Left cardiac atrium (tissue), 4 donors: ENCODE measurements at regions not wholly inside any gene's neighbourhood (a gene's known extent, or its start where the extent isn't known, plus 50 kb on each side); places are given as distances from the start of the nearest gene placed in this dataset.
"Not testable (repeated sequence)": the region's sequence is repeated elsewhere in the genome, so short reads cannot be mapped to it uniquely, and the experiment has no call there.

Source experiments
- ATAC-seq, 2 donors: fragments of 200-7000 bp; cut with Tn5 transposase; one replicate each; pipeline ENCODE4 v1.9.1; 2020; ENCODE audit warnings: mild to moderate bottlenecking in 2 of 2, moderate library complexity in 2 of 2
- DNase-seq: peaks from one replicate; pipeline ENCODE4 v3.0.0-alpha.2; 2020
- intact Hi-C, 2 donors: fragments of 100-400 bp; cut with DNase I; formaldehyde crosslinking; loops; one replicate each; pipeline versions ENCODE4 v1.14.1 to v1.15.1; 2022 to 2023
- donor health status: DM: no; HTN: yes; CAD: no.
- donor health status: DM: no; HTN: yes; CAD: no; lungs with severe emphysema.
- donor health status: DM: yes; HTN: yes; CAD: no.
- donor health status: Dilated cardiomyopathy.

DNA sequence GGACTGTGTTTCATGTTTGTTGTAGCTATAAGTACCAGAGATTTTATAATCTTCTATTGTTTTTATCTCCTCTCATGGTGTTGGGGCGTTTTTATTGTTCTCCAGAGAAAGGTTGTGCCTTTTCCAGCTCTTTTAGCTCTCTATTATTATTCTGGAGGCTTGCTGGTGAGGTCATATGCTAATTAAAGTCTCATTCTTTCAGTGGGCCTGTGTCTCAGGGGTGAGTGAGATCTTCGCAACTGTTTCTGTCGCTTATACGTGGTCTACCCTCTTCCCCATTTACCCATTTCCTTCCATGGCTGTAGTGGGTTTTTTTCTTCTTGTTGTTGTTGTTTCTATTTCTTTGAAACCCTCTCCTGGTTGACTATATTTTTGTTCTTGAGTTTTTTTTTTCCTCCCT, 584.9 kb downstream of the TMEM182 start:
- no peak for ATAC-seq
- no peak for DNase-seq
- intact Hi-C loops, result no loop called here

DNA sequence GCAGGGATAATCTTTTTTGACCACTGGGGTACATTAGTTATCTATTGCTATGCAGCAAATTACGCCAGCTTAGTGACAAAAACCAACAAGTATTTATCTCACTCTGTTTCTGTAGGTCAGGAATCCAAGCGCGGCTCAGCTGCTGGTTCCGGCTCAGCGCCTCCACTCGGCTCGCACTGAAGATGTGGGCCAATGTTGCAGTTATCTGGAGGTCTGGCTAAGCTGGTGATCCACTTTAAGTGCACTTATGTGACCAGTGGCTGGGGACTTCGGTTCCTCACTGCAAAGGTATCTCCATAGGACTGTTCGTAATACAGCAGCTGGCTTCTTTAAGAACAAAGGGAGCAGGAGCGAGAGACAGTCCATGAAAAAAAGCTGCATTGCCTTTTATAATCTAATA, 591.9 kb downstream of the TMEM182 start:
- DNase-seq, result no peak

DNA sequence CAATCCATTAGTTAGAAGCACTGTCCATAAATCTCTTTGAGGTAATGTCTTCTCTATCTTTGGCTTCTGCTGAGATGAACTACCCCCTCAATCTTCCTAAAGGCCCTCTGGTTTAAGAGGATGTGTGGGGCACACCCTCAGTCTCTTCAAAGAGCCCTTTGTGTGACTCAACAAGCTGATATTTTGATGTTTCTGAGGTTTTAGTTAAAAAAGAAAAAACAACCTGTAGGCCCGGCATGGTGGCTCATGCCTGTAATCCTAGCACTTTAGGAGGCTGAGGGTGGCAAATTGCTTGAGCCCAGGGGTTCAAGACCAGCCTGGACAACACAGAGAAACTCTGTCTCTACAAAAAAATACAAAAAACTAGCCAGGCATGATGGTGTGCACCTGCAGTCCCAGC, 593.5 kb downstream of the TMEM182 start:
- intact Hi-C loops, result no loop called here
- ATAC-seq (no peak), DNase-seq (no peak)

More for the DNA sequence above, 591.9 kb downstream of the TMEM182 start:
- intact Hi-C loops, result no loop called here
- no peak for ATAC-seq

DNA sequence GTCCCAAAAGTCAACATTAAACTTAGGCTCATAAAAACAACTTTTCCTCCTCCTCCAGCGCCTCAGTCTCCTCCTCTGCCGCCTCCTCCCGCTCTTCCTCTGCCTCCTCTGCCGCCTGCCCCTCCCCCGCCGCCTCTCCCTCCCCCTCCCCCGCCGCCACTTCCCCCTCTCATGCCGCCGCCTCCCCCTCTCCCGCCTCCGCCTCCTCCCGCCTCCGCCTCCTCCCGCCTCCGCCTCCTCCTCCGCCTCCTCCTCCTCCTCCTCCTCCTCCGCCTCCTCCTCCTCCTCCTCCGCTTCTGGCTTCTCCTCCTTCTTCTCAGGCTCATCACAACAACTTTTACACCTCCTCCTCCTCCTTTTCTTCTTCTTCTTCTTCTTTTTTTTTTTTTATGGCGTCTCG, 599.9 kb downstream of the TMEM182 start:
- ATAC-seq, result no peak
- intact Hi-C loops, result no loop called here
- no peak for DNase-seq

DNA sequence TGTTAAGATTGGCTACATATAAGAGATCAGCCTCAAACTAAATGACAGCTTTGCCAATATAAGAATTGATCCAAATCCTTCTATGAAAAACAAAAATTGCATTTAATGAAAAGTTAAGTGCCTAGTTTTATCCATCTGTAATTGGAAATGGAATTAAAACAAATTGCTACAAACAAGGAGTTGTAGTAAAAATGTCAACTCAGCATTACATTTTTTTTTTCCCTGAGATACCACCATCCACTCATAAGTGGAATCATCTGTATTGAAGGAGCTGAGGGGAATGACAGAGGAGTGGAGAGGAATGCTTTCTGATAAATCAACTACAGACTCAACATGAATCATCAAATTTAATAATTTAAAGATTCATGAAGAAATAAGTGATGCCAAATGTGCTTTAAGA, 601.8 kb downstream of the TMEM182 start:
- ATAC-seq (no peak), DNase-seq (no peak)
- intact Hi-C loops, result no loop called here

DNA sequence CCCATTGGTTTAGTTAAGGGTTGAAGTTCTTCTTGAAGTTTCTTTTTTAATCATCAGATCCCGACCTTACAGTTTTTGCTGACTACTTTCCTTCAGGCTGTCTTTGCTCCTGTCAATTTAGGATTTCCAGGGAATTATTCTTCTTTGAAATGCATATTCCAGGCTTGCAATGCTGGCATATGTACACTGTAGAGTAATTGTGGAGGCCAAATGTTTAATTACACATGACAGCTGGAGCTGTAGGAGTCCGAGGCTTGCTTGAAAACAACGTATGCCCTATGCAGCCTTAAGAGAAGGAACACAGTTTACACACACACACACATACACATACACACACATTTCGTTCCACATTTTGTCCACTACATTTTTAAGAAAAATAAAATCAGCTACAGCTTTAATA, 602.3 kb downstream of the TMEM182 start:
- no peak for ATAC-seq
- intact Hi-C loops, result no loop called here
- no peak for DNase-seq

DNA sequence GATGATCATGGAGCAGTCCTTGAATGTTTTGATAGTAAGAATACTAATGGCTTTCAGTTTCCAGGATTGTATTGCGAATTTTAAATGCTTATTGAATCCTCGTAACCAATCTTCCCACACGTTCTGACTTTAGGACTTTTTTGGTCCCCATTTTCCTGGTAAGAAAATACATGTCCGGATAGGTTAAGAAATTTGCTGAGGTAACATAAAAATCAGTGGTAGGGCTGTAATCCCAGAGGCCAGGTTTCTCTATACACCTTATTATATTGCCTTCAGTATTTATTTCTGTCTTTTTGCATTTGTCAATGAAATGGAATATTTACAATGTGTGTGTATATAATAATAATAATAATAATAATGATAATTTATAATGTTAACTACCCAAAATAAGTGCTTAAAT, 603.2 kb downstream of the TMEM182 start:
- ATAC-seq (no peak), DNase-seq (no peak)
- intact Hi-C loops, result no loop called here

DNA sequence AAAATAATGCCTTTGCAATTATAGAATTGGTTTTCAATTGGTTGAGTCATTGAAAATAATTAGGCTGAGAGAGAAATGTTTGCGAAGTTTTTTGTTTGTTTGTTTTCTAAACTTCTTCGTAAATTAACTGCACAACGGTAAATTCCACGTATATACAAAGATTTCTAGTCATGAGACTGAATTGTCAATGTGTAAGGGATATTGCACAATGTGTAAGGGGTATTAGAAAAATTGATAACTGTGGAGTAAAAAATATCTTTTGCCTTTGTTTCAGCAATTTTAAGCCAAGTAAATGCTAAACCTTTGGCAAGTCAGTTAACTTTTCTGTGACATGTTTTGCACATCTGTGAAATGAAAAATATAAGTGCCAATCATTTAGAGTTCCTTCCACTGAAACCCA, 606.0 kb downstream of the TMEM182 start:
- intact Hi-C loops, result no loop called here
- ATAC-seq (no peak), DNase-seq (no peak)

DNA sequence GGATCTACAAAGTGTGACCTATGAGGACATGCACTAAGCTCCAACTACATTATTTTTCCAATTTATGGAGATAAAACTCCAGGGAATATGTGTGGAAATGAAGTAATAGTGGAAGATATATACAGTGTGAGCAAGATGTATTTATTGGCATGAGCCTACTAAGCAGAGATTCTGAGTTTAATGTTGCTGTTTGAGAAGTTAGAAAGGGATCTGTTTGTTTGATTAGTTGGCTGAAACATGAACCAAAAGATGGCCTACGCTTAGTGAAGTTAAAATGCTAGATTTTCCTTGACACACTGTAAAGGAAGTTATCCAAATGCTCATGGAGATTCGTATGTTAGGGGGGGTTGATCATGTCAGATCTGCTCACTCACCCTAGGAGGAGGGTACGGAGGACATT, 621.7 kb downstream of the TMEM182 start:
- intact Hi-C loops, result no loop called here
- DNase-seq (no peak), ATAC-seq (no peak)

DNA sequence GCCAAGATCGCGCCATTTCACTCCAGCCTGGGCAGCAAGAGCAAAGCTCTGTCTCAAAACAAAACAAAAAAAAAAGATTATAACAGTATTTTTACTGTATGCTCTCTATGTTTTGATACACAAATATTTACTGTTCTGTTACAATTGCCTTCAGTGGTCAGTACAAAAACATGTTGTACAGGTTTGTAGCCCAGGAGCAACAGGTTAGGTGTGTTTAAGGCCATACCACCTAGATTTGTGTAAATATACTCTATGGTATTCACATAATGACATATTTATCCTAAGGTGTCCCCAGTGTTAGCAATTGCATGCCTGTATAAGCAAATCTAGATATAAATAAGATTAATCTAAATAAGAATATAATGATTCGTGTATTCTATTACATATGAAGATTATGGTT, 625.0 kb downstream of the TMEM182 start:
- ATAC-seq, result no peak
- intact Hi-C loops, result no loop called here
- DNase-seq, result no peak

DNA sequence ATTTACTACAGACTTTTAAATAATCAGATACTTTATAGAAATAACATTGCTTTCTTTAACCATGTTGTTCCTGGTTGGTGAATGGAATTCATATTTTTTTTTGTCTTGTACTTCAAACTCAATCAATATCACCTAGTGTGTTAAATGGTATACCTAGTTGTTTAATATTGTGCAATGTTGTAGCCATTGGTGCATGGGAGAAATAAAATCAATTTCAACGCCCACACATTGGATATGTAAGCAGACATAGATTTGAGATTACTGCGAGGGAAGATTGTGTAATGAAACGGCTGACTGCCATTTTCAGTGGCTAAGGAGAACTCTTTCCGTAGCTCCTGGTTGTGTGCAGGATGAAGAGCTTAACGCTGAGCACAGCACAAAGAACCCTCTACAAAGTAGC, 626.1 kb downstream of the TMEM182 start:
- intact Hi-C loops, result no loop called here
- ATAC-seq, result no peak
- no peak for DNase-seq

DNA sequence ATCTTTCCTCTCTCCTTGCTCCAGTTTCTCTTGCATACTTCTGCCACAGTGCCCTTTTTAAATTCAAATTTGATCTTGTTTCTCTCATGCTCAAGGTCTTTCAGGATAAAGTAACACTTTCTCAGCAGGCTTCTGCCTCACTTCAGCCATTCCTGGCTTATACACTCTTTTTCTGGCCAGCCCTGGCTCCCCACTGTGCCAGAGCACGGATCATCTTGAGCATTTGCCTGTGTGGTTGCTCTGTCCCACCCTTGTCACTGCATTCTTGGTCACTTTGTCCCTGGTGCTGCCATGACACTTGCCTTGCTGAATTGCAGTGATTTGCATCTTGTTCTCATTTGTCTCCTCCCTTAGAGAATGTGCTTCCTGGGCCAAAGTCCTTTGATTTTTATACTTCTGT, 634.3 kb downstream of the TMEM182 start:
- DNase-seq (no peak), ATAC-seq (no peak)
- intact Hi-C loops, result no loop called here

DNA sequence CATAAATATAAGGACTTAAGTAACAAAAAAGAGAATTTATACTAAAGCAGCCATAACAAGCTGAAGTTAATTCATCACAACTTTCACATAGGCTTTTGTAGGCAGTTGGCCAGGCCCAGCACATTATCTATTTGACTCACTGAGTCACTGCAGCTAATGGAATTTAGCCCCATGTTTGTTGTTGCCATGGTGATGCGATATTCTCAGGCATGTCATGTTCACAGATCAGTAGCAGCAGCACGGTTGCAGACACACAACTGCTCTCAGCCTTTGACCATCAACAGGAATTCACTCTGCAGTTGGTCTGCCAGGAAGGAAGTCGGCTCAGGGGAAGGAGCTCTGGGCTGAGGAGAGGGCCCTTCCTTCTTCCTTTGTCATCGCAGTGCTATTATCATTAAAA, 639.8 kb downstream of the TMEM182 start:
- intact Hi-C loops, result no loop called here
- DNase-seq (peak; percentile 69), ATAC-seq (peak in 1 of 2 donors; percentile 94)

DNA sequence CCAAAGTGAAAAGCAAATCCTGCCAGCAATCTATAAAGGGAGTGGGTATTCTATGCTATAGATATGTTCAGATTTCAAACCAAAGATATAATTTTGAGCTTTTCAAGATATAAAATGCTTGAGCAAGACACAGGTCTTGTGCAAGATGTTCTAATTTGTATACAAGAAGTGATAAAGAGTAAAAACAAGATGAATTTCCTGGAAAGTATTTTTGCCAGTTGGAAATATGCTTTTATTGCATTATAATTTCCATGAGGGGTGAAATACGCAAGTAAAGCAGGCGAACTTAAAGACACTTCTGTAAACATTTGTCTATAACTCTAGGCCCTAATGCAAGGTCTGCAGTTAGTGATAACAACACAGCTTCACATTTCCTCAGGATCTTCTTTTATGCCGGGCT, 640.5 kb downstream of the TMEM182 start:
- intact Hi-C loops, result no loop called here
- DNase-seq, result no peak
- ATAC-seq, result peak in 1 of 2 donors; percentile 29

DNA sequence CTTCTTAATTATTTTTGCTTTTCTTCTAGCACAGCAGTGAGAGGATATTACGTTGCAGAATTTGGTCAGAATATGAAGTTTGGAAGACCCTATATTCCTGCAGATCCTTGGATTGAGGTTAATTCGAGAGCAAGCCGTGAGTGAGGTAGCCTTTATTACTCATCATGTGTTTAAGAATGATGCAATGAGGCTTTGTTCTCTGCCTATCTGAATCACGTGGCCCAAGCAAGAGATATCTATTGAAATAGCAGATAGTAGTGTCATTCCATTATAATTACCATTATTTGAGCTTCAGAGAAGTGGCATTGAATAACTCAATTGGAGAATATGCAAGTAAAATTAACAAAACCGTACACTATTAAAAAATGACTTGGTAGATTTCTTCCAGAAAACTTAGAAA, 641.1 kb downstream of the TMEM182 start:
- ATAC-seq, result no peak
- intact Hi-C loops, result no loop called here
- DNase-seq, result no peak

DNA sequence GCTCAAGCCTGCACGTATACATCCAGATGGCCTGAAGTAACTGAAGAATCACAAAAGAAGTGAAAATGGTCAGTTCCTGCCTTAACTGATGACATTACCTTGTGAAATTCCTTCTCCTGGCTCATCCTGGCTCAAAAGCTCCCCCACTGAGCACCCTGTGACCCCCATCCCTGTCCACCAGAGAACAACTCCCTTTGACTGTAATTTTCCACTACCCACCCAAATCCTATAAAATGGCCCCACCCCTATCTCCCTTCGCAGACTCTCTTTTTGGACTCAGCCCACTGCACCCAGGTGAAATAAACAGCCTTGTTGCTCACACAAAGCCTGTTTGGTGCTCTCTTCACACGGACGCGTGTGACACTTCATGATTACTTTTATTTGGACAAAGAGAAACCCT, 641.6 kb downstream of the TMEM182 start:
- DNase-seq, intact Hi-C loops, ATAC-seq: not testable (repeated sequence)

DNA sequence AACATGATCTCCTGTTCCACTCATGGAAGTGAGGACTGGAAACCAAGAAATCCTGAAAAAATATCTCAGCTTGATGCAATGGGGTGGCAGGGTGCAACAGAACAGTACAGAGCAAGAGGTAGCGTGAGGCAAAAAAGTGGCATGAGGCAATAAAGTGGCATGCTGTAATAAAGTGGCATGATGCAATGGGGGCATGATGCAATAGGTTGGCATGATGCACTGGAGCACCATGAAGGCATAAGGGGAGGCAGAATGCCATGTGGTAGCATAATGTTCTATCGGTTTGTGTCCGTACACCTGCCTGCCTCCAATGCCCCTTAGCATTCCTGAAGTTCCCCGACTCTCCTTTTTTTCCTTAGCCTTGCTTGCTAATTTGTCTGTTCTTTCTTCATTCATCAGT, 648.4 kb downstream of the TMEM182 start:
- intact Hi-C loops, result no loop called here
- no peak for DNase-seq
- no peak for ATAC-seq

DNA sequence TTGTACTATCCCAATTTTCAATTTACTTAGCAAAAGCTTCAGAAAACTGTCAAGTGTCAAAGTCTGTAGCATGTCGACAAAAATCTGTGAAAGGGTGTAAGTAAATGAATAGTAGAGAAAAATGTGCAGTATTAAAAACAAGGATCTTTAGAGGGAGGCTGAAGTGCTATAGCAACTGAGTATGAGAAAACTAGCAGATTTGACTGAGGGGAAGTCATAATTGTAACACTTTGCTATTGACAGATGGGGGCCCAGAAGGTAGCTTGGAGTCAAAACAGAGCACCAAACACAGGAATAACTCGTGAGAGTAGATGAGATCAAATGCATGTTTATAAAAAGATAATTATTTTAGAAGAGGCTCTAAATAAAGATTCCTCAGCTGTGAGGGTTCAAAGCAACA, 657.7 kb downstream of the TMEM182 start:
- DNase-seq, result no peak
- ATAC-seq, result no peak
- intact Hi-C loops, result no loop called here

DNA sequence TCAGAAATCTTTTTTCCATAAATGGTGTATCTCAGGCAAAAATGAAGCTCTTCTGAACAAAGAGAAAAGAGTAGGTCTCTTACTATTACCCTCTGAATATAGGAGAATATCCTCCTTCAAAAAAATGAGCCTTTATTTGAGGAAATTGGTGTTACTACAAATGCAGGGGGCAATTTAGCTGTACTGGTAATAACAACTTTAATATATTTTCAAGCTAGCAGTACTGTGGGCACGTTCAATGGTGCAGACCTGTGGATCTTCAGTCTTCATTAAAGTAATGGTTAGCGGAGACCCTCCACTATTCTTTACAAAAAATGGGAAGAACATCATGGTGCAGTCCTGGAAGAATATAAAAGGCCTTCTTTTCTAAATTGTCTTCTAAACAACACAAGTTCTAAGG, 661.3 kb downstream of the TMEM182 start:
- DNase-seq (no peak), ATAC-seq (no peak)
- intact Hi-C loops, result no loop called here

DNA sequence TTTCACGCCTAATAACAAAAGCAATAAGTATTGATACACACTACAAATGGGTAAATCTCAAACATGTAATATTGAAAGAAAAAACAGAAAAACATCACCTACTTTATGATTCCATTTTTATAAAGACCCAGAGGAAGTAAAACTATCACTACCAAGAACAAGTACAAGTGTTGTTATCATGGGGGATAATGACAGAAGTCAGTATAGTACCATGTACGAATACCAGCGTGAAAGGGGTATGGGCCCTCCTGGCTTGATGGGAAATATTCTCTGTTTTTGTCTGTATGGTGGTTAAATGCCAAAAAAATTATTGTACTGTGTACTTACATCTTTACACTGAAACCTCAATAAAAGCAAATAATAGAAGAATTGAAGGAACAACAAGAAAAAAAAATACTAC, 665.7 kb downstream of the TMEM182 start:
- no peak for DNase-seq
- intact Hi-C loops, result no loop called here
- no peak for ATAC-seq

DNA sequence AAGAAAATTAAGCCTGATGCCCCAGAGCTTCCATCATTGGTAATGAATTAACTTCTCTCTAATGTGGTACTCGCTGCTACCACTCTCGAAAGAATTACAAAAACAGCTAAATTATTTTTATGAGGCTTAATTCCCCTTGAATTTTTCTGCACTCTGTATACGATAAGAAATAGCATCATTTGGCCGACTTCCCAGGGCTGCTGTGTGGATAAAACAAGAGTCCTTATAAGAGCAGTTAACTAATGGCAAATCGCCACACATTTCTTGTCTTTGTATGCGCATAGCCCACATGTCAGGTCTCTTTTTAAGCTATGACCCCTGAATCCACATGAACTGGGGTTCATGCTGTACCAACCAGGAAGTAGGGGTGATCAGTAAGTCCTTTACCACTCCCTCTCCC, 668.4 kb downstream of the TMEM182 start:
- DNase-seq, result no peak
- no peak for ATAC-seq
- intact Hi-C loops, result no loop called here

DNA sequence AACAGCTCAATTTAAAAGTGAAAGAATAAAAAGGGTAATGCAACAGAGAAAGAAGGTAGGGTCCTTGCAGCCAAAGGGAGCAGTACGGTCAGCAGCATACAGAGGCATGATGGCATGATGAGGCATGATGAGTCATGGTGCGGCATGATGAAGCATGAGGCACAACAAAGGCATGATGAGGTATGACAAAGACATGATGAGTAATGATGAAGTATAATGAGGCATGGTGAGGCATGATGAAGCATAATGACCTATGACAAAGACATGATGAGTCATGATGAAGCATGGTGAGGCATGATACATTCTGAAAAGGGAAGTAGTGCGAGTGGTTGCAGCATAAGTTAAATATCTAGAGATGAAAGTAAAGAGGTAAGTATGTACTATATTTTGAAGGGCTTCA, 673.2 kb downstream of the TMEM182 start:
- ATAC-seq, result no peak
- intact Hi-C loops, result no loop called here
- DNase-seq, result no peak

DNA sequence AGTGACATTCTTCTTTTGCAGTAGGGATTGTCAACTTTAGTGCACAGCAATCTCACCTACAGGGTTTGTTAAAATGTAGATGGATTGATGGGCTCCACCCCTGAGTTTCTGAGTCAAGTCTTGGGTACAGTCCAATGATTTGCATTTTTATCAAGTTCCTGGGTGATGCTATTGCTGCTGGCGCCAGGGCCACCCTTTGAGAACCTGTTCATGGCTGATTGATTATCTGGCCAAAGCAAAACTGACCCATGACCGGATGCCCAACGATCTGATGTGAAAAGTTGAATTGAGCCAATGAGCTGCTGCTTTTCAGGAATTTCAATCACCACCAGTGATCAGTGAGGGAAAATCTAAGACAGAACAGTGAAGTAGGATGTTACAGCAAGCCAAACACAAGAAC, 675.3 kb downstream of the TMEM182 start:
- intact Hi-C loops, result no loop called here
- ATAC-seq (no peak), DNase-seq (no peak)
